Omental fat pad (tissue), 3 donors: ENCODE measurements at regions not wholly inside any gene's neighbourhood (a gene's known extent, or its start where the extent isn't known, plus 50 kb on each side); places are given as distances from the start of the nearest gene placed in this dataset.

ENCODE experiments used
- ATAC-seq: fragments of 150-250 bp; one replicate; pipeline ENCODE4 v1.9.1; 2016; ENCODE audit warnings: mild to moderate bottlenecking, moderate library complexity; ENCODE audit not compliant: low FRiP score
- DNase-seq: peaks from one replicate; pipeline ENCODE4 v3.0.0-alpha.2; 2019; ENCODE audit warnings: low spot score
- CTCF ChIP-seq, 3 donors: fragments of 450-650 bp; IDR thresholded peaks; one replicate each; pipeline ENCODE4 v1.5.1; 2016 to 2017; ENCODE audit warnings: antibody characterized with exemption in 3 of 3, mild to moderate bottlenecking in 3 of 3, moderate library complexity in 2 of 3

DNA sequence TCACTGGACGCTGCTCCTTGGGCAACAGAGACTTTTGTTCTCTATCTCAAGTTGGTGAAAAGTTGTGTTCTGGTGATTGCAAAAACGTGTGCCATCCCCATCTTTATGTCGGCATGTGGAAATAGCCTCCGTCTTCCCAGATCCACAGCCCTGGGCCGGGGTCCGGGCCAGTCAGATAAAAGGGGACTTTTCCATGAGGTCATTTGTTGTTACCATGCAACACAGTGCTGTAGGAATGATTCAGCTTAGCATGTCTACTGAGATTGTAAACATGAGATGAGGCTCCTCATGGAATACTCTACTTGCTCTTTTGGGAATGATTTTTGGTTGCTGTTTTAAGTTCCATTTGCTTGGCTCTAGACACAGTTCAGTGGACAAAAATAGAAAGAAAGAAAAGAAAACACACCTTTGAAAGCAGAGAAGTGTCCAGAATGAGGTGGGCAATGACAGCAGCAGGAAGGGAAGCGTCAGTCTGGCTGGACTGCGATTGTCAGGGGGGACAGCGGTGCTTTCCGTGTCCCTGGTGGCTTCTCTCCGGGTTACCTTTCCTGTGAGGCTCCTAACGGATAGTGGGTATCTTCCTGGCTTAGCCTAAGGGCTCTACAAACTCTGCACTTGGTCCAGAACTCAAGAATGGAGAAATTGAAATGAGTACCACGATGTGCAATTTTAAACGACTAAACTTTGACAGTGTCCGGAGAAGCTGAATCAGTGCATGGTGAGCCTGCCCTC, 91.6 kb downstream of the TEX29 start:
- ATAC-seq (no peak), DNase-seq (no peak)
- no peak for TF ChIP-seq CTCF (IDR thresholded peaks at IDR 0.05)

DNA sequence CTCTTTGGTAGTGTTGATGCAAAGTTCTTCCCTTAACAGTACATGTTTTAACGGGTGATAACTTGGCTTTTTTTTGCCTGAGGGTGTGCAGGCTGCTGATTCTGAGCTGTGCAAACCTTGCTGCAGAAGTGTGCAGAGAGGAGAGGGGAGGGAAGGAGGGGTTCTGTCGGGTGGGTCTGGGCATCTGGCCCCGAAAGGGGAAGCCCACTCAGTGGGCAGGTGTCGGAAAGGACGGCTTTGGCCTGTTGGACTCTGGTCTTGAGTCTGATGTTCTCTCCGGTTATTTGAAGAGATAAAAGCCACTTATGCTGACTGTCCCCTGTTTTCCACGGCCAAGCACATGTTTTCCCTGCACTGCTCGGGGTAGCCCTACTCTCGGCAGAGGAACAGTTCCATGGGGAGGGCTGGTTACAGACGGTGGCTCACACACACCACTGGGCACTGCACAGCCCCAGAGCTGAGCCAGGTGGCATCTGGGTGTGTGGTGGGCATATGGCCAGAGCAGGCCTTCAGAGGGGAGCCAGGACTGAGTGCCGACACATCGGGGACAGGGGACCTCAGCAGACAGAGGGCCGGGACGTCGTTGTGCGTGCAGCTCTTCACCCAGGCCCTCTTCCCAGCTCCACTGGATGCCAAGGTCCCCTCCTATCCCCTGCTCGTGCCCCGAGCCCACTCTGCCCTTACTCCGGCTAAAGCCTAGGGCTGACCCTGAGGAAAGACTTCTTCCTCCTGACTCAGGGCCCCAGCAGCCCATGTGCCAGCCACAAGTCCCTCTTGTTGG, 93.2 kb downstream of the TEX29 start:
- no peak for TF ChIP-seq CTCF (IDR thresholded peaks at IDR 0.05)
- DNase-seq: no peak
- no peak for ATAC-seq

GRCh38 chr13:111414341-111414740, 93.9 kb downstream of the TEX29 start:
- no peak for DNase-seq
- no peak for ATAC-seq
- TF ChIP-seq CTCF (IDR thresholded peaks at IDR 0.05): no peak

GRCh38 chr13:111415246-111415645, 94.8 kb downstream of the TEX29 start:
- no peak for DNase-seq
- ATAC-seq: no peak
- TF ChIP-seq CTCF (IDR thresholded peaks at IDR 0.05): no peak

- ATAC-seq: no peak
- no peak for TF ChIP-seq CTCF (IDR thresholded peaks at IDR 0.05)
These were observed 95.3 kb downstream of the TEX29 start for GRCh38 chr13:111415765-111416164.

DNA sequence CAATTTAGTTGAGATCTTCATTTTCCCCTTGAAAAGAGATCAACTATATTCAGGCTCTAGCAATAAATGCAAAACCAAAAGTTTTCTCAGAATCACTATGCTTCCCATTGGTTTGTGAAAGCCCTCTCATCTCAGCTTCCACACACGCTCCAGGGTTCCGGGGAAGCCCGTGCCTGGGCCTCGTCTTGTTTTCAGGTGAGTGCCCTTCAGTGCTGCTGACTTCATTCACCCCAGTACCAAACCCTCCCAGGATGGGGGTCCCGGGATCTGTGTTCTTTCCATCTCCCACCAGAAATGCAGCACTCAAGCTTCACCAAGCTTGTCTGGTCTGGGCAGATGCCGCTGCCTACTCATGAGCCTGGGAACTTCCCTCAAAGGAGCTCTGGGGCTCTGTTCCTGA, 97.7 kb downstream of the TEX29 start:
- DNase-seq (no peak), ATAC-seq (no peak)
- TF ChIP-seq CTCF (IDR thresholded peaks at IDR 0.05): no peak

More at GRCh38 chr13:111415765-111416164, 95.3 kb downstream of the TEX29 start:
- DNase-seq: no peak
